GM18499 (cell line): ENCODE measurements at regions not wholly inside any gene's neighbourhood (a gene's known extent, or its start where the extent isn't known, plus 50 kb on each side); places are given as distances from the start of the nearest gene placed in this dataset.
"Not testable (repeated sequence)": the region's sequence is repeated elsewhere in the genome, so short reads cannot be mapped to it uniquely, and the experiment has no call there.

Experiments used
- ATAC-seq: cut with Tn5 transposase; IDR thresholded peaks from one replicate; pipeline ENCODE4 v1.9.1; 2021; ENCODE audit warnings: moderate number of reproducible peaks; ENCODE audit not compliant: insufficient read depth, unreplicated experiment

- no peak for ATAC-seq
Measured at GRCh38 chr4:4671774-4672349, 130.0 kb upstream of the STX18 start.

DNA sequence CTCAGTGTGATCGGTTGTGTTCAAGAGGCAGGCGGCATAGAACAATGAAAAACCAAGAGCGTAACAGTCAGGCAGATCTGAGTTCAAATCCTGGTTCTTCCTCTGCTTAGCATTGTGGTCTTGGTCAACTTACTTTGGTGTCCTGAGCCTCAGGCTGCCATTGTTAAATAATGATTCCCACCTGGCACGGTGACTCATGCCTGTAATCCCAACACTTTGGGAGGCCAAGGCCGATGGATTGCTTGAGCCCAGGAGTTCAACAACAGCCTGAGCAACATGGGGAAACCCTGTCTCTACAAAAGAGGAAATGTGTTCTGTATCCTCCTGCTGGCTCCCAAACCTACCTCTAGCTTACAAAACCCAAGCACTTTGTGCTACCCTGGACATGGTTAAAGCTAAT is 129.0 kb upstream of the STX18 start:
- no peak for ATAC-seq

DNA sequence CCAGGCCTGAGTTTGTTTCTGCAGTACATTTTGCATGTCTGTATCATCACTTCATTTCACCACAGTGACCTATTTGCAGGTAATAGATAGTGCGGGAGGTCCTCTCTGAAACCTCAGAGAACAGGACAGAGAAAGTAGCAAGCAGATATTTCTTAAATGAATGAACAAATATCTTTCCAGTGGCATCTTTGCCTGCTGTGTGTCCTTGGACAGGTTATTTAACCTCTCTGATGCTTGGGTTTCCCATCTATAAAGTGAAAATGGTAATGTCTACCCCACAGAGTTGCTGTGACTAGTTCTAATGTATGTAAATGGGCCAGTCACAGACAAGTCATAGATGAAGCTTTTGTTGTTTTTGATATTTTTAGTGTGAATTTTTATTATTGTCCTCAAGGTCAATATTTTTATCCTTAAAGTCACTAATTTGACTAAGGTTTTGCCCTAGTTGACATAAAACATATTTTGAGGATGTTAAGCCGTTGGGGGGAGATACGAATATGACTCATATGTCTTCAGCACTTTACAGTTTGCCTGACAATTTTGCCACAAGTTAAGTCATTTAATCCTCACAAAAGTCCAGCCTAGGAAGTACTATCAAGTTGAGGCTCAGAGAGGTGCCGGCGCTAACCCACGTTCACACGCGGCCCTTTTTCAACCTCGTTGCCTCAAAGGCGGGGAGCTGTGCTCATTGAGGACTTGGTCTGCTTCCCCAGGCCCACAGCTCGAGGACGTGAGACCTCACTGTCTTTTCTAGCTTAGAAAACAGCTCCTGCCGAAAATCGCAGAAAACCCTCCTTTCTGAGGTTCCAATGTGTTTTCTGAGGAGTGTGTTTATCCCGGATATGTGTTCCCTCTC is 126.7 kb upstream of the STX18 start:
- no peak for ATAC-seq

- ATAC-seq, result no peak
Measured at GRCh38 chr4:4667622-4668081, 125.8 kb upstream of the STX18 start.

GRCh38 chr4:4666693-4667621 is 125.1 kb upstream of the STX18 start:
- no peak for ATAC-seq

DNA sequence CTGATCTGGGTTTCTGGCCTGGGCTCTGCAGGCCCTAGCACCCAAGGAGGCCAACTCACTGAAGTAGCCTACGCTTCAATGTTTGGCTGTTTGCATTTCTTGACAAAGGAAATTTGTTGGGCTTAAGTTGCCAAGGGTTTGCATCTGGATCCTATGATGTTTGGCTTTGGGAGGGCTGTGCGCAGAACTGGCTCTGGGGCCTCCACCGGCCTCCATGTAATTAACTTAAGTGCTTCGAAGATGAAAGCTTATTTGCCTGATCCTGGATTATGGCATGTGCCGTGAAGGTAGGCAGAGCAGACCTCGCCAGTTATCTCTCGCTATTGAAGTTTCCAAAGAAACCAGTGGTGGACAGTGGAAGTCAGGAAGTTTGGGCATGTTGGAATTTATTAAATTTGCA is 124.3 kb upstream of the STX18 start:
- ATAC-seq, result no peak

DNA sequence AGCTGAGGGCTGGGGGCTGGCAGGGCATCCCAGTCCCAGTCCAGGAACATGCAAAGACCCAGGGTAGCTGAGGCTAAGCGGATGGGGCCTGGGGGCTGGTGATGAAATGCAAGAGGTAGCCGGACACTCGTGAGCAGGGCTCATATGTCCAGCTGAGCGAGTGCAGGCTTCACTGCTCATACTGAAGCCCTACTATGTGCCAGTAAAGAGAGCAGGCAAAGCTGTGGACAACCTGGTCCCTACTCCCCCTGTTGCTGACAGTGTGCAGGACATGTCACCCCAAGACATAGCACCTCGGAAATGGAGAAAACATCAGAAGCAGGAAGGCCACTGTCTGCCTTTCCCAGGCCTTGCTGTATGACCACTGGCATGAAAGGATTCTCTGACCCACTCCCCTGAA is 122.4 kb upstream of the STX18 start:
- no peak for ATAC-seq

GRCh38 chr4:4663028-4663427 is 121.2 kb upstream of the STX18 start:
- no peak for ATAC-seq

GRCh38 chr4:4662230-4662629 is 120.4 kb upstream of the STX18 start:
- no peak for ATAC-seq

DNA sequence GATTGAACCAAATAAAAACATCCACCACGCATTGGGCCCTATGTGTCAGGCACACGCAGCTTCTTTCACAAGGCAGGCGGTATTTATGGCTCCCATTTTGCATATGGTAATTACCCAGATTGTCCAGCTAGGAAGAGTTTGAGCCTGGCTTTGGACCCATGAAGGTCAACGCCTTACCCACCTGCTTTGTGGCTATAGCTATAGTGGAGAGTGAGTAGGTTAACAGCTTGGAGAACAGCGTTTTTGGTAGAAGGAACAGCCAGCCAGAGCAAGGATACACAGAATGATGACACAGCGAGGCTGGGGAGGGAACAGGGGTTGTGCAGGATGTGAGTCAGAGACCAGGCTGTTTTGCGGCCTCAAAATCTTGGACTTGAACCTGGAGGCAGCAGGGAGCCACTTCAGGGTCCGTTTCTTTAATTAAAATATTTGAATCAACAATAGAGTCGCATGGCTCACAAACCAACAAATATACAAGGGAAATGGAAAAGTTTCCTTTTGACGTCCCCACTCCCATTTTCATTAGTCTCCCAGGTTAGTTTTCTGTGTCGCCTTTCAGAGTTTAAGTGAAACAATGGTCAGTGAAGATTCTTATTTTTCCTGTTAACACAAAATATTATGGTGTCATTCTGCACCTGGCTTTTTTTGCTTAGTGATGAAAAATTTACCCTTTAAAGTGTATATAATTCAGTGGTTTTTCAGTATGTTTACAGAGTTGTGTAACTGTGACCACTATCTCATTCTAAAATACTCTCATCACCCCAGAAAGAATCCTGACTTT is 118.2 kb upstream of the STX18 start:
- ATAC-seq, result no peak

DNA sequence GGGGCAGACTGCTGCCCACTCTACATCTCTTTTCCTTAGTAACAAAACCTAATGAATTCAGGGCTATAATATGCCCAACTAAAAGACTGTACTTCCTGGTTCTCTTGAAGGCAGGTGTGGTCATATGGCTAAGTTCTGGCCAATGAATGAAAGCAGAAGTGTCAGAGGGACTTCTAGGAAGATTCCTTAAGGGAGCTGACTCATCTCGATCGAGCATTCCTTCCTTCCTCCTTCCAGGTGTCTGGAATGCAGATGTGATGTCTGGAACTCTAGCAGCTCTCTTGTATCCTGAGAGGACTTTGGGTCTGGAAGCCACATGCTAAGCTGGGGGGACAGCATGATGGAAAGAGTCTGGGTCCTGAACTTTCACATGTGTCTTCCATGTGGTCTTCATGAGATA is 116.2 kb upstream of the STX18 start:
- ATAC-seq, result no peak

DNA sequence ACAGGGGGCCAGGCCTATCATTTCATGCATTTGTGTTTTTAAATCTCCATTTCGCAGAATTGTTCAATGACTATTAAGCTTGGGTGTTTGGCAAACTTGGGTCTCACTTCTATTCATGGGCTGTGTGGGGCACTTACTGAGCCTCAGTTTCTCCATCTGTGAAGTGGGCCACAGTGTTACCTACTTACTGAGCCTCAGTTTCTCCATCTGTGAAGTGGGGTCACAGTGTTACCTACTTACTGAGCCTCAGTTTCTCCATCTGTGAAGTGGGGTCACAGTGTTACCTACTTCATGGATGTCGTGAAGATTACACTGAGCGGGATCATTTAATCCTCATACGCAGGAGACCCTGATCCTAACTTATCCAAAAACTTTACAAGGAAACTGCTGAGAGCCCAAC is 115.1 kb upstream of the STX18 start:
- no peak for ATAC-seq

- ATAC-seq, result no peak
Measured at GRCh38 chr4:4655901-4656300, 114.1 kb upstream of the STX18 start.

DNA sequence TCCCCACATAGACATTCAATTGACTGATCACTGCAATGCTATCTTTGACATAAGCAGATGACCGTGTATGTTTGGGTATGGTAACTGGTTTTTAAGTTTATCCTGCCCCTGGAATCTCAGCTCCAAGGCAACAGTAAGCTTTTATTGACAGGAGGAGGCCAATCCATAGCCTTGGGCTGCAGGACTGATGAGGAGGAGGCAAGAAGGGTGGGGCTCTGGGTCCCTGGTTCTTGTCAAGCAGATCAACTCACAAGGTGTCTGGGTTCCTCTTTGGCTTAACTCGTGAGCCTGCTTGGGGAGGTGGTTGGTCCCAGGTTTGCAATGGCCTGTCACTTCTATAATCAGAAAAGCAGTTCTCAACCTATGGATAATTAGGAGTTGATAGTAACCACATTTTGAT is 113.2 kb upstream of the STX18 start:
- no peak for ATAC-seq

DNA sequence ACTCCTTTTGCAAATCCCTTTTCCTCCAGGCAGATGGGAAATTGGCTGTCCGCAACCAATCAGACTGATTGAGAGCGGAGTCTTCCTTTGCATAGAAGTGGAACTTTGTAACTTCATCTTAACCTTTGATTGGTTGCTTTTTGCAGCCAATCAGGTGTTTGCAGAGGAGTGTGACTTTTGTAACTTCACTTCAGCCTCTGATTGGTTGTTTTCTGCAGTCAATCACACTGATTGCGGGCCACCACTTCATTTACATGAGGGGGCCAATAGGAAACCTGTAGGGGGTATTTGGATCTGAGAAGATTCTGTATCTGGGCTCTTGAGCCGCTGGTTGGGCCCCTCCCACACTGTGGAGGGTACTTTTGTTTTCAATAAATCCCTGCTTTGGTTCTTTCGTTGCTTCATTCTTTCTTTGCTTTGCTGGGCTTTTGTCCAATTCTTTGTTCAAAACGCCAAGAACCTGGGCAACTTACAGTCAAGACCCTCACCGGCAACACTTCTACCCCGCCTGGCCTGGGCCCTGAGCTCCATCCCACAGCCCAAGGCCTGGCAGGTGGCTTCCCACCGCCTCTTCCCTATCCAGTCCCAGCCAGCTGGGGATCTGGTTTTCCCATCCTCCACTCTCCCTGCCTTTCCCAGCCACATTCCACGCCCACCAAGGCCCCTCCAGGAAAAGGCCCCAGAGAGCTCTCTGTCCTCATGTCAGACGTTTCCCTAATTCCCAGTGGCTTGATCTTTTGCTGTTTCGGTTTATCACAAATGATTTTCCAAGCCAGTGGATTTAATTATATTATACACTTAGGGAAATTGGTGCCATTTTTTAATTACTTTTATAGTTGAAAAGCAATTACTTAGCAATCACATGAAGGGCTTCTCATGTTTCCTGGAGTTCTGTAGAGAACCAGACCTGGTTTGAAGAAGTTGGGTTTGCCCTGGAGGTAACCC is 110.2 kb upstream of the STX18 start:
- no peak for ATAC-seq

DNA sequence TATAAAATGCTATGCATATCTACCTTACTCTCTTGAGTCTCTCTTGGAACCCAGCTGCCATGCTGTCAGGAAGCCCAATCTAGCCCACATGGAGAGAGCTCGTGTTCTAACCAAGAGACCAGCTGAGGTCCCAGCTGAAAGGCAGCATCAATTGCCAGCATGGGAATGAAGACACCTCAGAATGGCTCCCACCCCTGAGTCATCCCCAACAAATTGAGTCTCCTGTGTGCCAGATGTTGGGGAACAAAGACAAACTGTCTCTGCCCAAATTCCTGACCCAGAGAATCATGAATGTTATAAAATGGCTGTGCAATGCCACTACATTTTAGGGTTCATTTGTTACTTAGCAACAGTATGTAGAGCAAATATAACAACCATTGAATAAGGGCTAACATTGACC is 105.2 kb upstream of the STX18 start:
- ATAC-seq, result no peak

- no peak for ATAC-seq
Measured at GRCh38 chr4:4645743-4646142, 103.9 kb upstream of the STX18 start.

DNA sequence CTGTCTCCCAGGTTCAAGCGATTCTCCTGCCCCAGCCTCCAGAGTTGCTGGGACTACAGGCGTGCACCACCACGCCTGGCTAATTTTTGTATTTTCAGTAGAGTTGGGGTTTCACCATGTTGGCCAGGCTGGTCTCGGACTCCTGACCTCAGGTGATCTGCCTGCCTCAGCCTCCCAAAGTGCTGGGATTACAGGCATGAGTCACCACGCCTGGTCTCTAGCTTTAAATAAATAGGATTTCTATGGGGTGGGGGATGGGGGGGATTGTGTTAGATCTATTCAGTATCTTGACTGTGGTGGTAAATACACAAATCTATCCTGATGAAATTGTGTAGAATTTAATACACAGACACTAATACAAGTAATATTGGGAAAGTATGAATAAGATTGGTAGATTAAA is 102.4 kb upstream of the STX18 start:
- ATAC-seq, result not testable (repeated sequence)

- ATAC-seq, result not testable (repeated sequence)
Measured at GRCh38 chr4:4643743-4644142, 101.9 kb upstream of the STX18 start.
